WI38 (cell line): ENCODE measurements at regions not wholly inside any gene's neighbourhood (a gene's known extent, or its start where the extent isn't known, plus 50 kb on each side); places are given as distances from the start of the nearest gene placed in this dataset.

ENCODE experiments used
- H3K4me3 ChIP-seq: 2 replicates; pipeline ENCODE4 v1.5.1; 2011; ENCODE audit warnings: low read depth, mild to moderate bottlenecking, control low read depth, low read length
- CTCF ChIP-seq: IDR thresholded peaks from 2 replicates; pipeline ENCODE4 v1.5.1; 2012; ENCODE audit warnings: low read depth, mild to moderate bottlenecking, control low read depth, low read length

- no peak for TF ChIP-seq CTCF
- H3K4me3 ChIP-seq: no peak overlapping the region
Measured at GRCh38 chr12:22974865-22975264, 349.9 kb downstream of the ETNK1 start.

GRCh38 chr12:22978962-22979361, 354.0 kb downstream of the ETNK1 start:
- TF ChIP-seq CTCF: no peak
- no peak overlapping the region for H3K4me3 ChIP-seq

- TF ChIP-seq CTCF: no peak
- H3K4me3 ChIP-seq: no peak overlapping the region
Measured at GRCh38 chr12:22979854-22980469, 355.0 kb downstream of the ETNK1 start.

- TF ChIP-seq CTCF: no peak
- no peak overlapping the region for H3K4me3 ChIP-seq
Measured at GRCh38 chr12:22981711-22982110, 356.7 kb downstream of the ETNK1 start.

GRCh38 chr12:22982635-22983034, 357.7 kb downstream of the ETNK1 start:
- no peak for TF ChIP-seq CTCF
- no peak overlapping the region for H3K4me3 ChIP-seq

GRCh38 chr12:22986997-22987396, 362.0 kb downstream of the ETNK1 start:
- TF ChIP-seq CTCF: no peak
- H3K4me3 ChIP-seq: no peak overlapping the region

GRCh38 chr12:22990501-22990900, 365.5 kb downstream of the ETNK1 start:
- no peak overlapping the region for H3K4me3 ChIP-seq
- TF ChIP-seq CTCF: no peak
